A673 (cell line): ENCODE measurements at regions not wholly inside any gene's neighbourhood (a gene's known extent, or its start where the extent isn't known, plus 50 kb on each side); places are given as distances from the start of the nearest gene placed in this dataset.

Experiments used
- CTCF ChIP-seq: fragments of 300-800, 200-600 bp; sonication (generic); conservative IDR thresholded peaks from 2 replicates; pipeline ENCODE4 v1.5.1; 2017; ENCODE audit warnings: low read depth, mild to moderate bottlenecking, antibody characterized with exemption, low read length, moderate library complexity, mixed read lengths
- EZH2 ChIP-seq: fragments of 200-600 bp; sonication (generic); IDR thresholded peaks from 2 replicates; pipeline ENCODE4 v1.6.1; 2017; ENCODE audit warnings: borderline replicate concordance, low read depth, mild to moderate bottlenecking, mixed read lengths, antibody characterized with exemption, low read length; ENCODE audit not compliant: poor library complexity, severe bottlenecking

GRCh38 chr4:80142394-80143306 lies 54.7 kb upstream of the PRDM8 start:
- TF ChIP-seq CTCF (no peak), EZH2 (no peak)
